HCT116 (cell line): ENCODE measurements at regions not wholly inside any gene's neighbourhood (a gene's known extent, or its start where the extent isn't known, plus 50 kb on each side); places are given as distances from the start of the nearest gene placed in this dataset.

Experiments used
- ATAC-seq: fragments of 200-7000 bp; cut with Tn5 transposase; 2 replicates; pipeline ENCODE4 v1.9.1; 2020; ENCODE audit warnings: mild to moderate bottlenecking, moderate library complexity
- BruUV-seq: library from RNA; stranded (reverse); fragments of 400-500 nt; replicated peaks from 2 replicates; lab custom pipeline; 2021; lab: Mats Ljungman, UMichigan
- CTCF ChIA-PET: fragments of 300-600 bp; sonication (Branson Sonifier 250); formaldehyde crosslinking; loops from one replicate; lab custom pipeline; 2021; ENCODE audit warnings: antibody characterized with exemption; lab: Charles Lee
- POLR2A ChIA-PET: fragments of 300-600, 350-600 bp; sonication (Branson Sonifier 250); formaldehyde crosslinking; loops from one replicate; lab custom pipeline; 2021; ENCODE audit warnings: antibody characterized with exemption; lab: Charles Lee
- RAD21 ChIA-PET, 2 experiments: fragments of 300-600 bp; sonication (Branson Sonifier 250); formaldehyde crosslinking; loops; one replicate each; lab custom pipeline; 2023; ENCODE audit warnings: low total read pairs in 2 of 2; ENCODE audit not compliant: uncharacterized antibody in 2 of 2, unreplicated experiment in 2 of 2, low non-redundant PET in 1 of 2; lab: Charles Lee
- DNase-seq: peaks from one replicate; pipeline ENCODE4 v3.0.0-alpha.2; 2010; ENCODE audit warnings: low read depth, low spot score
- H2AFZ ChIP-seq: fragments of 200-600 bp; shearing (Covaris generic), sonication (generic); 2 replicates; pipeline ENCODE4 v1.6.1; 2017; ENCODE audit warnings: low read depth, mixed run types, mixed read lengths, antibody characterized with exemption, low read length; ENCODE audit not compliant: poor library complexity, severe bottlenecking
- H3K27ac ChIP-seq: 2 replicates; pipeline ENCODE4 v1.5.1; 2012; ENCODE audit warnings: low read depth, low read length
- H3K27me3 ChIP-seq: fragments of 200-600 bp; sonication (generic); 2 replicates; pipeline ENCODE4 v1.6.1; 2016; ENCODE audit warnings: mixed run types, low read length, mixed read lengths; ENCODE audit not compliant: insufficient read depth
- H3K36me3 ChIP-seq, 2 experiments: fragments of 200-500 bp in 1 of 2; fragments of 200-600 bp in 1 of 2; sonication (Bioruptor generic) in 1 of 2; sonication (generic) in 1 of 2; 2 replicates each; pipeline versions ENCODE4 v1.5.1 to v1.6.1; 2014 to 2016; ENCODE audit warnings: low read length in 2 of 2, inconsistent platforms in 1 of 2, mixed read lengths in 1 of 2, mixed run types in 1 of 2; ENCODE audit not compliant: insufficient read depth in 2 of 2, control insufficient read depth in 1 of 2
- H3K4me1 ChIP-seq, 2 experiments: fragments of 200-600 bp in 1 of 2; sonication (generic) in 1 of 2; 2 replicates each; pipeline versions ENCODE4 v1.5.1 to v1.6.1; 2012 to 2017; ENCODE audit warnings: low read length in 2 of 2, inconsistent platforms in 1 of 2, mild to moderate bottlenecking in 1 of 2, mixed read lengths in 1 of 2, mixed run types in 1 of 2, moderate library complexity in 1 of 2; ENCODE audit not compliant: insufficient read depth in 2 of 2, control insufficient read depth in 1 of 2
- H3K4me2 ChIP-seq: fragments of 200-600 bp; sonication (generic); 2 replicates; pipeline ENCODE4 v1.6.1; 2017; ENCODE audit warnings: mixed run types, low read length, mixed read lengths
- H3K4me3 ChIP-seq, 2 experiments: fragments of 200-600 bp in 1 of 2; sonication (generic) in 1 of 2; replicated peaks in 1 of 2; 2 replicates each; pipeline ENCODE4 v1.5.1; 2011 to 2016; ENCODE audit warnings: low read length in 2 of 2, control low read depth in 1 of 2, low read depth in 1 of 2, mild to moderate bottlenecking in 1 of 2, mixed read lengths in 1 of 2, mixed run types in 1 of 2
- H3K79me2 ChIP-seq: fragments of 200-600 bp; sonication (generic); 2 replicates; pipeline ENCODE4 v1.6.1; 2017; ENCODE audit warnings: mild to moderate bottlenecking, mixed run types, low read length, moderate library complexity, mixed read lengths; ENCODE audit not compliant: insufficient read depth
- H3K9ac ChIP-seq: fragments of 200-600 bp; sonication (generic); 2 replicates; pipeline ENCODE4 v1.6.1; 2016; ENCODE audit warnings: low read length, mixed read lengths
- H3K9me2 ChIP-seq: fragments of 200-600 bp; sonication (generic), shearing (Covaris generic); 2 replicates; pipeline ENCODE4 v1.6.1; 2017; ENCODE audit warnings: mixed run types, mild to moderate bottlenecking, moderate library complexity; ENCODE audit not compliant: insufficient read depth
- H3K9me3 ChIP-seq, 2 experiments: fragments of 200-500 bp in 1 of 2; fragments of 200-600 bp in 1 of 2; sonication (Bioruptor generic) in 1 of 2; sonication (generic) in 1 of 2; 2 replicates each; pipeline ENCODE4 v1.6.1; 2014 to 2017; ENCODE audit warnings: low read length in 2 of 2, mixed read lengths in 2 of 2, inconsistent platforms in 1 of 2, low read depth in 1 of 2, mild to moderate bottlenecking in 1 of 2, mixed run types in 1 of 2, moderate library complexity in 1 of 2; ENCODE audit not compliant: control insufficient read depth in 1 of 2, insufficient read depth in 1 of 2
- H4K20me1 ChIP-seq: fragments of 200-600 bp; sonication (generic), shearing (Covaris generic); 2 replicates; pipeline ENCODE4 v1.6.1; 2017; ENCODE audit warnings: mixed run types, mild to moderate bottlenecking, moderate library complexity; ENCODE audit not compliant: insufficient read depth
- ATF3 ChIP-seq: IDR thresholded peaks from 2 replicates; pipeline ENCODE4 v1.6.1; 2012
- CEBPB ChIP-seq: IDR thresholded peaks from 2 replicates; pipeline ENCODE4 v1.6.1; 2012; ENCODE audit warnings: low read depth
- CTCF ChIP-seq, 3 experiments: fragments of 200-600 bp in 1 of 3; sonication (generic) in 1 of 3; IDR thresholded peaks in 2 of 3; conservative IDR thresholded peaks in 1 of 3; 2 replicates each; pipeline ENCODE4 v1.5.1; 2012 to 2017; ENCODE audit warnings: low read depth in 2 of 3, low read length in 2 of 3, antibody characterized with exemption in 1 of 3, borderline replicate concordance in 1 of 3, control low read depth in 1 of 3, mild to moderate bottlenecking in 1 of 3, mixed read lengths in 1 of 3, mixed run types in 1 of 3, moderate library complexity in 1 of 3; ENCODE audit not compliant: insufficient read depth in 1 of 3
- ELF1 ChIP-seq: IDR thresholded peaks from 2 replicates; pipeline ENCODE4 v1.6.1; 2012; ENCODE audit warnings: low read depth, borderline replicate concordance
- EZH2 ChIP-seq: fragments of 200-600 bp; sonication (generic); IDR thresholded peaks from 2 replicates; pipeline ENCODE4 v1.6.1; 2017; ENCODE audit warnings: antibody characterized with exemption, mixed run types
- FOSL1 ChIP-seq: IDR thresholded peaks from 2 replicates; pipeline ENCODE4 v1.6.1; 2012; ENCODE audit warnings: low read depth
- POLR2AphosphoS5 ChIP-seq: IDR thresholded peaks from 2 replicates; pipeline ENCODE4 v1.6.1; 2011; ENCODE audit warnings: mild to moderate bottlenecking, low read depth, low read length, moderate library complexity
- RAD21 ChIP-seq: IDR thresholded peaks from 2 replicates; pipeline ENCODE4 v1.6.1; 2012; ENCODE audit warnings: low read depth, mild to moderate bottlenecking
- SRF ChIP-seq: IDR thresholded peaks from 2 replicates; pipeline ENCODE4 v1.6.1; 2012; ENCODE audit warnings: low read depth
- TCF7L2 ChIP-seq: IDR thresholded peaks from 2 replicates; pipeline ENCODE4 v1.7.0; 2011; ENCODE audit warnings: borderline replicate concordance, inconsistent platforms; ENCODE audit not compliant: insufficient read depth, insufficient read length; ENCODE audit errors: extremely low read depth
- YY1 ChIP-seq: IDR thresholded peaks from 2 replicates; pipeline ENCODE4 v1.6.1; 2011; ENCODE audit warnings: low read length, low read depth, moderate library complexity, mild to moderate bottlenecking; ENCODE audit not compliant: insufficient replicate concordance; ENCODE audit errors: extremely low read depth
- ZBTB33 ChIP-seq: IDR thresholded peaks from 2 replicates; pipeline ENCODE4 v1.6.1; 2011; ENCODE audit warnings: mild to moderate bottlenecking, low read length, moderate library complexity; ENCODE audit not compliant: insufficient replicate concordance; ENCODE audit errors: extremely low read depth
- ZFX ChIP-seq: fragments of 450-650 bp; IDR thresholded peaks from 2 replicates; pipeline ENCODE4 v1.6.1; 2017
- intact Hi-C: fragments of 100-400 bp; cut with micrococcal nuclease; formaldehyde crosslinking; loops from 2 replicates; pipeline ENCODE4 v1.10.0; 2022

- ATAC-seq: no peak
- no peak overlapping the region for H3K27ac ChIP-seq
- TF ChIP-seq ZBTB33: no peak
- TF ChIP-seq ATF3: no peak
- no peak for TF ChIP-seq EZH2
- TF ChIP-seq CTCF (IDR thresholded peaks at IDR 0.05 in 2 of 3, conservative IDR thresholded peaks at IDR 0.05 in 1 of 3; ENCODE audit: borderline replicate concordance in 1 of 3, insufficient read depth in 1 of 3, low read depth in 2 of 3, low read length in 2 of 3): no peak
- no peak for TF ChIP-seq SRF
- no peak for TF ChIP-seq CEBPB
- no peak for TF ChIP-seq POLR2AphosphoS5
- TF ChIP-seq YY1: no peak
- no peak for TF ChIP-seq TCF7L2
- TF ChIP-seq RAD21: no peak
- no peak for TF ChIP-seq FOSL1
- TF ChIP-seq ZFX: no peak
- no peak for TF ChIP-seq ELF1
- TF ChIP-seq, all 23 proteins: peak for 0
- POLR2A ChIA-PET: no interaction called here
- Histone ChIP-seq H4K20me1 (no peaks in the 10 kb centered on the region), H3K27me3 (no peaks in the 10 kb centered on the region), H3K36me3 (no peaks in the 10 kb centered on the region), H3K4me3 (no peak overlapping the region), H3K9me3 (peaks cover 10 to 14% of the 10 kb centered on the region in 2 experiments; a peak in 2 of 4 replicates), H2AFZ (no peak overlapping the region), H3K4me1 (no peaks in the 10 kb centered on the region), H3K4me2 (no peak overlapping the region), H3K79me2 (no peaks in the 10 kb centered on the region), H3K9me2 (no peaks in the 10 kb centered on the region), H3K9ac (no peak overlapping the region)
- intact Hi-C loops: no loop called here
- RAD21 ChIA-PET: no interaction called here
- CTCF ChIA-PET: no interaction called here
- DNase-seq: no peak
- no TSS peak for BruUV-seq
Measured at GRCh38 chr2:78065366-78065765, 543.2 kb upstream of the LRRTM4 start.
